SKM-1 (cell line): ENCODE measurements at regions not wholly inside any gene's neighbourhood (a gene's known extent, or its start where the extent isn't known, plus 50 kb on each side); places are given as distances from the start of the nearest gene placed in this dataset.

ENCODE experiments used
- DNase-seq: peaks from one replicate; lab custom pipeline; 2025; ENCODE audit not compliant: unreplicated experiment; lab: John Stamatoyannopoulos, UW

- no peak for DNase-seq
These were observed 209.6 kb upstream of the JUN start for GRCh38 chr1:58993403-58993802.

DNA sequence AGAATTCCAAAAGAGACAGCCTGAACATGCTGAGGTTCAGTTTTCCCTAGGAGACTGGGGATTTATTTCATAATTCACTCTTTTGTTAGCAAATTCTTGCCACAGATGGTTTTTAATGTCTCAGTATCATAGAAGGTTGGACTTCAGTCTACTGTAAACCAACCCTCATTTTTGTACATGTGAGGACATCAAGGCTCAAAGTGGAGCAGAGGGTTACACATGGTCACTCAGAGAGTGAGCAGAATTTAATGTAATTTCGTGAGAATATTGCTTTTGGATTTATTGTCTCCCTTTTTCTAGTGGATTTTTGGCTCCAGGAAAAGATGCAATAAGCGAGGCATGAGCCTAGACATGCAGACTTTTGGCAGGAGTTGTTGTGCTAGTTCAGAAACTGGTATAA is 210.8 kb upstream of the JUN start:
- no peak for DNase-seq

DNA sequence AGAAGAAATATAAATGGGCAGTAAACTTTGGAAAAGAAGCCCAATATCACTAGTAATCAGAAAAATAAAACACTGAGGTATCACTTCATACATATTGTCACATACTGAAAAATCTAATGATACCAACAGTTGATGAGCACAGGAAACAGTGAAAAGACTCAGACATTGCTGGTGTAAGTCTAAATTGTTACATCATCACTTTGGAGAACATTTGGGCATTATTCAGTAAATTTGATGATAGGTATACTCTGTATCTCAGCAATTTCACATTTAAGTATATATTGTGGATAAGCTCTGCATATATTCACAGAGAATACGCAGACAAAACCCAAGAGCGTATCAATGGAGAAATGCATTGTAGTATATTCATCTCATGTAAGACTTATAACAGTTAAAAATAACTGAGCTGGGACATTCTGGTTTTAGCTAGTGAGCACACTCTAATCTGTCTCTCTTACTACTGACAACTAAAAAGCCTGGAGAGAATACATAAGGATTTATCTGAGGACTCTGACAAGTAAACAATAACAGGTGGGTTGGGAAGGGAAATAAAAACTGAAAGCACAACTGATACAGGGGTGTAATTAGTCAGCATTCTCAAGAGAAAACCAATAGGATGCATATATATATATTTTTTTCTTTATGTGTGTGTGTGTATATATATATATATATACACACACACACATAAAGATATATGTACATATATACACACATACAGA is 212.7 kb upstream of the JUN start:
- no peak for DNase-seq

- DNase-seq: no peak
These were observed 213.2 kb upstream of the JUN start for GRCh38 chr1:58997060-58997411.

GRCh38 chr1:58997637-58998036 is 213.8 kb upstream of the JUN start:
- no peak for DNase-seq

- DNase-seq: no peak
These were observed 215.8 kb upstream of the JUN start for GRCh38 chr1:58999676-59000075.

DNA sequence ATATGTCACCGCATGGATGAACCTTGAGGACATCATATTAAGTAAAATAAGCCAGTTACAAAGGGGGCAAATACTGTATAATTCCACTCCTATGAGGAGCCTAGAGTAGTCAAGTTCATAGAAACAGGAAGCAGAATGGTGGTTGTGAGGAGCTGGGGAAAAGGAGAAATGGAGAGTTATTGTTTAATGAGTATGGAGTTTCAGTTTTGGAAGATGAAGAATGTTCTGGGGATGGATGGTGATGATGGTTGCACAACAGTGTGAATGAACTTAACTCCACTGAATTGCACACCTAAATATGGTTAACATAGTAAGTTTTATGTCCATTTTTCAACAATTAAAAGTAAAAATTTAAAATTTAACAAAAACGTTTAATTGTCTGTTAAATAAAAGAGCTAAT is 220.9 kb upstream of the JUN start:
- DNase-seq: no peak

- no peak for DNase-seq
These were observed 221.8 kb upstream of the JUN start for GRCh38 chr1:59005491-59006288.

- no peak for DNase-seq
These were observed 222.4 kb upstream of the JUN start for GRCh38 chr1:59006289-59006658.

DNA sequence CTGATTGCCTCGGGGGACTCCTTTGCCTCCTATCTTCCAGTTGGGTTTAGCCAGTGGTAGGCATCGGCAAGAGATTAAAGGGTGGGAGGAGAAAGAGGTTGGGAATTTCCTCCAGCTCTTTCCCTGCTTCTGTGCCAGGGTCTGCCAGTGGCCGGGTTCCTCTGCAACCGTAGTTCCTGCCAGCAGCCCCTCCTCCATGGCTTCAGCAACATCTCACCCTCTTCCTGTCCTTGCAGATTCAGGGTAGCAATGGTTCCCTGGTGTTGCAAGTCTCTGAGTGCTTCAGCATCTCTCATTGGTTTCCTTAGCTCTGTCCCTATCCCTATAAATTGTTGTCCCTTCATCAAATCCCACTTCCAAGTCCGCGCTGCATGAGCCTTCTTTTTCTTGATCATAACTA is 223.1 kb upstream of the JUN start:
- no peak for DNase-seq

DNA sequence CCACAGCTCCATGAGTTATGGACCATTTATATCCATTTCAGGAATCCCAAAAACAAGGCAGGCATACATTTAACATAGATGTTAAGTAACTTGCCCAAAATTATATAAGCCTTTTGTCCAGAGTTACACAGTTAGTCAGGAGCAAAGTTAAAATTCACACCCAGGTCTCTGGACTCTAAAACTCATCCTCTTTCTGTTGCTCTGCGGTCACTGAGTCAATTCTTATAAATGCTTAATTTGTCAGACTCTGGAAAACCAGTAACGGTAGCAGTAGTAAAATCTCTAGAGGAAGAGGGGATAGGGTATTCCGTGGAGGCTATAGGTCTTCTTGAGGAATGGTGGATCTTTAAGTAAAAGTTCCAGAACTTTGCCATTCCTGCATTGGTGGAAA is 223.6 kb upstream of the JUN start:
- DNase-seq: no peak

GRCh38 chr1:59007820-59008598 is 224.2 kb upstream of the JUN start:
- DNase-seq: no peak

GRCh38 chr1:59008599-59009347 is 224.9 kb upstream of the JUN start:
- DNase-seq: no peak

GRCh38 chr1:59011663-59012062 is 227.8 kb upstream of the JUN start:
- no peak for DNase-seq

DNA sequence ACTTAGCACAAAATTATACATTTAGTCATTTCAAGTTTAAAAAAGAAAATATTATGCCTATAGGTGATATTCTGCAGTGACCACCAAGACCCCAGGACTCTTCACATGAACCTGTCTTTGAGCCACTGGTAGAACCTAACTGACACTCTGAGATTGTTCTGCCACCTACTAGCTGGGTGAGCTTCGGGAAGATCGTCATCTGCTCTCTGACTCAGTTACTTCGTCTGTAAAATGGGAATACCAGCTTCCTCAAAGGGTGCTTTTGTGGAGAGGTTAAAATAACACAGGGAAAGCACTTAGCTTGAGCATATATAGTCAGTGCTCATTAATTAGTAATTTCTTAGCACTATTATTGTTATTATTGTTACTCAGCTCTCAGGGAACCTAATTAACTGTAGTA is 228.5 kb upstream of the JUN start:
- DNase-seq: no peak

GRCh38 chr1:59013276-59013927 is 229.6 kb upstream of the JUN start:
- no peak for DNase-seq

GRCh38 chr1:59013928-59014279 is 230.1 kb upstream of the JUN start:
- DNase-seq: no peak

GRCh38 chr1:59014827-59015226 is 231.0 kb upstream of the JUN start:
- DNase-seq: no peak

GRCh38 chr1:59015708-59016107 is 231.9 kb upstream of the JUN start:
- DNase-seq: no peak

DNA sequence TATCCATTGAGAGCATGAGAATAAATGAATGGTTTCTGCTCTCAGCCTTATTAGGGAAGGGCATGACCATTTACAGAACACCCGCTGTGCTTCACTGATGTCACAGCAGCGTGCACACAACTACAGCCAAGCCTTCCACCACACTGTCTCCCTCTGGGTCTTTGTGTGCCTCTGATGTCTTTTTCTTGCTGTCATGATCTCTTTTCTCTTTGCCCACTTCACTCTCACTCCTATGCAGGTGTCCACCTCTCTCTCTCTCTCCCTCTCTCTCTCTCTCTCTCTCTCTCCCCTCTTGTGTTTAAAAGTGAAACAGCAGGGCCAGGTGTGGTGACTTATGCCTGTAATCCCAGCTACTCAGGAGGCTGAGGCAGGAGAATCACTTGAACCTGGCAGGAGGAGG is 232.5 kb upstream of the JUN start:
- DNase-seq: no peak
